PFSK-1 (cell line): ENCODE measurements at regions not wholly inside any gene's neighbourhood (a gene's known extent, or its start where the extent isn't known, plus 50 kb on each side); places are given as distances from the start of the nearest gene placed in this dataset.

Source experiments
- FOXP2 ChIP-seq: optimal IDR thresholded peaks from 2 replicates; pipeline ENCODE3; 2011; ENCODE audit warnings: borderline replicate concordance, control low read depth, inconsistent platforms; ENCODE audit not compliant: insufficient read depth; ENCODE audit errors: extremely low read length, extremely low read depth
- POLR2AphosphoS5 ChIP-seq: IDR thresholded peaks from 2 replicates; pipeline ENCODE4 v1.6.1; 2012; ENCODE audit warnings: low read depth, mild to moderate bottlenecking, control low read depth, low read length, moderate library complexity
- REST ChIP-seq, 2 experiments: IDR thresholded peaks; 2 replicates each; pipeline versions ENCODE4 v1.6.1 to v1.8.0; 2011 to 2012; ENCODE audit warnings: low read depth in 2 of 2, low read length in 2 of 2, control low read depth in 1 of 2, inconsistent platforms in 1 of 2, mild to moderate bottlenecking in 1 of 2, moderate library complexity in 1 of 2; ENCODE audit not compliant: insufficient read depth in 1 of 2
- SIN3A ChIP-seq: IDR thresholded peaks from 2 replicates; pipeline ENCODE4 v1.6.1; 2012; ENCODE audit warnings: mild to moderate bottlenecking, low read length, moderate library complexity, borderline replicate concordance; ENCODE audit not compliant: insufficient read depth
- TAF1 ChIP-seq: IDR thresholded peaks from 2 replicates; pipeline ENCODE4 v1.6.1; 2012; ENCODE audit warnings: low read length, control low read depth, borderline replicate concordance; ENCODE audit not compliant: insufficient read depth

- TF ChIP-seq TAF1 (no peak), SIN3A (no peak), POLR2AphosphoS5 (no peak), REST (IDR thresholded peaks at IDR 0.05; ENCODE audit: insufficient read depth in 1 of 2, low read depth in 2 of 2, low read length in 2 of 2) (no peak), FOXP2 (no peak)
These were observed 471.6 kb downstream of the DTHD1 start for GRCh38 chr4:36753048-36753447.

GRCh38 chr4:36757580-36758311 lies 476.3 kb downstream of the DTHD1 start:
- no peak for TF ChIP-seq SIN3A
- no peak for TF ChIP-seq FOXP2
- no peak for TF ChIP-seq REST (IDR thresholded peaks at IDR 0.05; ENCODE audit: insufficient read depth in 1 of 2, low read depth in 2 of 2, low read length in 2 of 2)
- TF ChIP-seq TAF1: no peak

- no peak for TF ChIP-seq FOXP2
- TF ChIP-seq POLR2AphosphoS5: no peak
- TF ChIP-seq REST (IDR thresholded peaks at IDR 0.05; ENCODE audit: insufficient read depth in 1 of 2, low read depth in 2 of 2, low read length in 2 of 2): no peak
- no peak for TF ChIP-seq SIN3A
- TF ChIP-seq TAF1: no peak
These were observed 477.1 kb downstream of the DTHD1 start for GRCh38 chr4:36758312-36759178.

- TF ChIP-seq POLR2AphosphoS5 (no peak), FOXP2 (no peak), SIN3A (no peak), REST (IDR thresholded peaks at IDR 0.05; ENCODE audit: insufficient read depth in 1 of 2, low read depth in 2 of 2, low read length in 2 of 2) (no peak), TAF1 (no peak)
These were observed 480.2 kb downstream of the DTHD1 start for GRCh38 chr4:36761607-36762006.
